ENCODE measurements at regions not wholly inside any gene's neighbourhood (a gene's known extent, or its start where the extent isn't known, plus 50 kb on each side); places are given as distances from the start of the nearest gene placed in this dataset.

- no peak for TF ChIP-seq CTCF (IDR thresholded peaks at IDR 0.05; ENCODE audit: low read length)
- no peak for TF ChIP-seq EZH2 (IDR thresholded peaks at IDR 0.05; ENCODE audit: borderline replicate concordance, low read length)
Measured at GRCh38 chr5:9713959-9714586, 83.9 kb upstream of the TAS2R1 start.
